ENCODE measurements at regions not wholly inside any gene's neighbourhood (a gene's known extent, or its start where the extent isn't known, plus 50 kb on each side); places are given as distances from the start of the nearest gene placed in this dataset.

GRCh38 chr9:86893811-86894490 is 53.4 kb downstream of the GAS1 start:
- TF ChIP-seq REST (IDR thresholded peaks at IDR 0.05; ENCODE audit: borderline replicate concordance in 1 of 2, low read depth in 1 of 2, low read length in 2 of 2): no peak
- TF ChIP-seq CTCF (CRISPR knock-in tag; IDR thresholded peaks at IDR 0.05): no peak
- TF ChIP-seq HOXA3 (CRISPR knock-in tag; IDR thresholded peaks at IDR 0.05): no peak
- no peak for TF ChIP-seq HNRNPH1 (optimal IDR thresholded peaks at IDR 0.05; ENCODE audit: low read depth, low read length)
- TF ChIP-seq ZNF225 (CRISPR knock-in tag; IDR thresholded peaks at IDR 0.05): no peak
- TF ChIP-seq CREM (IDR thresholded peaks at IDR 0.05): no peak
- no peak for TF ChIP-seq CREM (CRISPR knock-in tag; IDR thresholded peaks at IDR 0.05)

Data from HepG2 (cell line).